Endothelial cell (in vitro differentiated cells): ENCODE measurements at regions not wholly inside any gene's neighbourhood (a gene's known extent, or its start where the extent isn't known, plus 50 kb on each side); places are given as distances from the start of the nearest gene placed in this dataset.

Source experiments
- DNase-seq: peaks from one replicate; pipeline ENCODE4 v3.0.0; 2021; ENCODE audit warnings: low spot score
- H3K27ac Mint-ChIP-seq: one replicate; pipeline ENCODE4 v1.8.0; 2021; ENCODE audit warnings: mixed read lengths, inconsistent platforms; ENCODE audit not compliant: unreplicated experiment
- H3K27me3 Mint-ChIP-seq: one replicate; pipeline ENCODE4 v1.8.0; 2021; ENCODE audit warnings: mild to moderate bottlenecking, moderate library complexity, mixed read lengths, inconsistent platforms; ENCODE audit not compliant: unreplicated experiment
- H3K36me3 Mint-ChIP-seq: one replicate; pipeline ENCODE4 v1.8.0; 2021; ENCODE audit warnings: mild to moderate bottlenecking, low read depth, mixed read lengths, inconsistent platforms; ENCODE audit not compliant: unreplicated experiment
- H3K4me1 Mint-ChIP-seq: one replicate; pipeline ENCODE4 v1.8.0; 2021; ENCODE audit warnings: mild to moderate bottlenecking, mixed read lengths, inconsistent platforms; ENCODE audit not compliant: unreplicated experiment
- H3K4me3 Mint-ChIP-seq: one replicate; pipeline ENCODE4 v1.8.0; 2021; ENCODE audit warnings: mild to moderate bottlenecking, mixed read lengths, inconsistent platforms; ENCODE audit not compliant: unreplicated experiment
- H3K9me3 Mint-ChIP-seq: one replicate; pipeline ENCODE4 v1.8.0; 2021; ENCODE audit warnings: mixed read lengths, inconsistent platforms; ENCODE audit not compliant: unreplicated experiment
- CTCF ChIP-seq: fragments of 200-600 bp; sonication (generic); IDR thresholded peaks from one replicate; pipeline ENCODE4 v1.5.0; 2021; ENCODE audit warnings: antibody characterized with exemption; ENCODE audit not compliant: unreplicated experiment

GRCh38 chr6:139824864-139825263 lies 450.4 kb upstream of the CITED2 start:
- no peaks in the 10 kb centered on the region for H3K27me3 Mint-ChIP-seq
- no peak for DNase-seq
- no peak for TF ChIP-seq CTCF
- no peaks in the 10 kb centered on the region for H3K9me3 Mint-ChIP-seq
- H3K36me3 Mint-ChIP-seq: no peaks in the 10 kb centered on the region
- H3K27ac Mint-ChIP-seq: no peak overlapping the region
- no peaks in the 10 kb centered on the region for H3K4me1 Mint-ChIP-seq
- H3K4me3 Mint-ChIP-seq: no peak overlapping the region

GRCh38 chr6:139823808-139824126 lies 449.3 kb upstream of the CITED2 start:
- no peak overlapping the region for H3K27ac Mint-ChIP-seq
- no peaks in the 10 kb centered on the region for H3K27me3 Mint-ChIP-seq
- no peaks in the 10 kb centered on the region for H3K4me1 Mint-ChIP-seq
- H3K4me3 Mint-ChIP-seq: no peak overlapping the region
- no peaks in the 10 kb centered on the region for H3K36me3 Mint-ChIP-seq
- DNase-seq: no peak
- no peak for TF ChIP-seq CTCF
- no peaks in the 10 kb centered on the region for H3K9me3 Mint-ChIP-seq

- Mint-ChIP-seq H3K9me3 (no peaks in the 10 kb centered on the region), H3K36me3 (no peaks in the 10 kb centered on the region), H3K27me3 (no peaks in the 10 kb centered on the region), H3K4me1 (no peaks in the 10 kb centered on the region), H3K4me3 (no peak overlapping the region), H3K27ac (no peak overlapping the region)
- DNase-seq: no peak
- TF ChIP-seq CTCF: no peak
These were observed 448.8 kb upstream of the CITED2 start for GRCh38 chr6:139823099-139823807.

- TF ChIP-seq CTCF: no peak
- no peaks in the 10 kb centered on the region for H3K27me3 Mint-ChIP-seq
- no peak for DNase-seq
These were observed 447.3 kb upstream of the CITED2 start for GRCh38 chr6:139821676-139822223.

GRCh38 chr6:139820210-139820609 lies 445.8 kb upstream of the CITED2 start:
- Mint-ChIP-seq H3K27me3 (no peaks in the 10 kb centered on the region), H3K9me3 (no peaks in the 10 kb centered on the region), H3K4me3 (no peak overlapping the region), H3K27ac (no peak overlapping the region), H3K4me1 (no peaks in the 10 kb centered on the region), H3K36me3 (no peaks in the 10 kb centered on the region)
- TF ChIP-seq CTCF: no peak
- DNase-seq: no peak

More at GRCh38 chr6:139821676-139822223, 447.3 kb upstream of the CITED2 start:
- Mint-ChIP-seq H3K4me3 (no peak overlapping the region), H3K4me1 (no peaks in the 10 kb centered on the region), H3K27ac (no peak overlapping the region), H3K36me3 (no peaks in the 10 kb centered on the region), H3K9me3 (no peaks in the 10 kb centered on the region)
